A673 (cell line): ENCODE measurements at regions not wholly inside any gene's neighbourhood (a gene's known extent, or its start where the extent isn't known, plus 50 kb on each side); places are given as distances from the start of the nearest gene placed in this dataset.

Experiments used
- BruUV-seq: library from RNA; stranded (reverse); fragments of 400-500 nt; replicated peaks from 2 replicates; lab custom pipeline; 2021; lab: Mats Ljungman, UMichigan
- CTCF ChIA-PET: fragments of 300-600 bp; sonication (Branson Sonifier 250); formaldehyde crosslinking; loops from one replicate; lab custom pipeline; 2022; ENCODE audit warnings: antibody characterized with exemption; lab: Charles Lee
- POLR2A ChIA-PET: fragments of 300-600 bp; sonication (Branson Sonifier 250); formaldehyde crosslinking; loops from one replicate; lab custom pipeline; 2022; ENCODE audit warnings: antibody characterized with exemption; ENCODE audit not compliant: low non-redundant PET; lab: Charles Lee
- DNase-seq: peaks from one replicate; pipeline ENCODE4 v3.0.0-alpha.2; 2015; ENCODE audit warnings: low spot score
- H3K27ac ChIP-seq: fragments of 200-600 bp; sonication (generic); 2 replicates; pipeline ENCODE4 v1.5.1; 2016; ENCODE audit warnings: mixed run types, low read depth, mild to moderate bottlenecking, mixed read lengths, antibody characterized with exemption, low read length; ENCODE audit not compliant: poor library complexity, severe bottlenecking
- H3K27me3 ChIP-seq: fragments of 200-600 bp; sonication (generic); replicated peaks from 2 replicates; pipeline ENCODE4 v1.6.1; 2017; ENCODE audit warnings: mixed run types, low read depth, mild to moderate bottlenecking, mixed read lengths, antibody characterized with exemption, low read length; ENCODE audit not compliant: insufficient read depth, poor library complexity
- H3K36me3 ChIP-seq: fragments of 200-600 bp; sonication (generic); 2 replicates; pipeline ENCODE4 v1.6.1; 2016; ENCODE audit warnings: mixed run types, mild to moderate bottlenecking, mixed read lengths, antibody characterized with exemption, low read length; ENCODE audit not compliant: insufficient read depth, poor library complexity, severe bottlenecking
- H3K4me1 ChIP-seq: fragments of 200-600 bp; sonication (generic); 2 replicates; pipeline ENCODE4 v1.6.1; 2017; ENCODE audit warnings: mixed run types, mild to moderate bottlenecking, mixed read lengths, antibody characterized with exemption, low read length; ENCODE audit not compliant: insufficient read depth, poor library complexity, severe bottlenecking
- H3K4me3 ChIP-seq: fragments of 200-600 bp; sonication (generic); 2 replicates; pipeline ENCODE4 v1.5.1; 2016; ENCODE audit warnings: low read depth, mixed run types, mild to moderate bottlenecking, mixed read lengths, low read length; ENCODE audit not compliant: poor library complexity, severe bottlenecking
- H3K9me3 ChIP-seq: fragments of 200-600 bp; sonication (generic); 2 replicates; pipeline ENCODE4 v1.6.1; 2016; ENCODE audit warnings: mixed run types, low read depth, mild to moderate bottlenecking, mixed read lengths, antibody characterized with exemption, low read length; ENCODE audit not compliant: poor library complexity, severe bottlenecking
- CTCF ChIP-seq: fragments of 300-800, 200-600 bp; sonication (generic); conservative IDR thresholded peaks from 2 replicates; pipeline ENCODE4 v1.5.1; 2017; ENCODE audit warnings: low read depth, mild to moderate bottlenecking, antibody characterized with exemption, low read length, moderate library complexity, mixed read lengths
- EZH2 ChIP-seq: fragments of 200-600 bp; sonication (generic); IDR thresholded peaks from 2 replicates; pipeline ENCODE4 v1.6.1; 2017; ENCODE audit warnings: borderline replicate concordance, low read depth, mild to moderate bottlenecking, mixed read lengths, antibody characterized with exemption, low read length; ENCODE audit not compliant: poor library complexity, severe bottlenecking
- intact Hi-C: fragments of 100-400 bp; cut with micrococcal nuclease; formaldehyde crosslinking; loops from one replicate; pipeline ENCODE4 v1.10.0; 2022; ENCODE audit not compliant: unreplicated experiment

- POLR2A ChIA-PET: no interaction called here
- DNase-seq: no peak
- Histone ChIP-seq H3K27me3 (no peaks in the 10 kb centered on the region), H3K4me3 (no peak overlapping the region), H3K36me3 (no peaks in the 10 kb centered on the region), H3K27ac (no peak overlapping the region), H3K4me1 (no peaks in the 10 kb centered on the region), H3K9me3 (no peaks in the 10 kb centered on the region)
- TF ChIP-seq EZH2: no peak
- no peak for TF ChIP-seq CTCF
- no TSS peak for BruUV-seq
- intact Hi-C loops: no loop called here
- CTCF ChIA-PET: no interaction called here
These were observed 191.3 kb upstream of the TMEM161B start for GRCh38 chr5:88459971-88460370.

GRCh38 chr5:88452820-88453219, 184.2 kb upstream of the TMEM161B start:
- ChIA-PET POLR2A (no interaction called here), CTCF (no interaction called here)
- Histone ChIP-seq H3K27me3 (no peaks in the 10 kb centered on the region), H3K9me3 (no peaks in the 10 kb centered on the region), H3K4me3 (no peak overlapping the region), H3K4me1 (no peaks in the 10 kb centered on the region), H3K27ac (no peak overlapping the region), H3K36me3 (no peaks in the 10 kb centered on the region)
- DNase-seq: no peak
- BruUV-seq: no TSS peak
- intact Hi-C loops: no loop called here
- no peak for TF ChIP-seq CTCF
- TF ChIP-seq EZH2: no peak

GRCh38 chr5:88450239-88450638, 181.6 kb upstream of the TMEM161B start:
- H3K4me3 ChIP-seq: no peak overlapping the region
- no TSS peak for BruUV-seq
- ChIA-PET CTCF (no interaction called here), POLR2A (no interaction called here)
- intact Hi-C loops: no loop called here
- no peaks in the 10 kb centered on the region for H3K9me3 ChIP-seq
- no peak overlapping the region for H3K27ac ChIP-seq
- DNase-seq: no peak
- no peaks in the 10 kb centered on the region for H3K4me1 ChIP-seq
- no peaks in the 10 kb centered on the region for H3K36me3 ChIP-seq
- H3K27me3 ChIP-seq: no peaks in the 10 kb centered on the region
- TF ChIP-seq EZH2: no peak
- TF ChIP-seq CTCF: no peak
